GM18505 (cell line): ENCODE measurements at regions not wholly inside any gene's neighbourhood (a gene's known extent, or its start where the extent isn't known, plus 50 kb on each side); places are given as distances from the start of the nearest gene placed in this dataset.
"Not testable (repeated sequence)": the region's sequence is repeated elsewhere in the genome, so short reads cannot be mapped to it uniquely, and the experiment has no call there.

Experiments used
- ATAC-seq: cut with Tn5 transposase; IDR thresholded peaks from one replicate; pipeline ENCODE4 v1.9.1; 2021; ENCODE audit not compliant: unreplicated experiment
- POLR2A ChIP-seq: IDR thresholded peaks from 4 replicates; pipeline ENCODE4 v1.6.1; 2011; ENCODE audit warnings: borderline replicate concordance; ENCODE audit not compliant: insufficient read depth, insufficient read length; ENCODE audit errors: extremely low read depth

GRCh38 chr6:47416396-47417345, 60.9 kb upstream of the CD2AP start:
- no peak for TF ChIP-seq POLR2A
- ATAC-seq: no peak

GRCh38 chr6:47419621-47420020, 58.0 kb upstream of the CD2AP start:
- no peak for TF ChIP-seq POLR2A
- ATAC-seq: no peak

GRCh38 chr6:47420394-47421371, 56.9 kb upstream of the CD2AP start:
- no peak for TF ChIP-seq POLR2A
- ATAC-seq: no peak

- TF ChIP-seq POLR2A: no peak
- ATAC-seq: no peak
Measured at GRCh38 chr6:47423079-47423478, 54.5 kb upstream of the CD2AP start.

GRCh38 chr6:47424436-47424836, 53.2 kb upstream of the CD2AP start:
- no peak for TF ChIP-seq POLR2A
- ATAC-seq: no peak

GRCh38 chr6:47425724-47426123, 51.9 kb upstream of the CD2AP start:
- ATAC-seq: not testable (repeated sequence)

- ATAC-seq: no peak
Measured at GRCh38 chr6:47426524-47427302, 50.9 kb upstream of the CD2AP start.

GRCh38 chr6:47427680-47428079, 49.9 kb upstream of the CD2AP start:
- TF ChIP-seq POLR2A: no peak
- no peak for ATAC-seq

More at GRCh38 chr6:47426524-47427302, 50.9 kb upstream of the CD2AP start:
- no peak for TF ChIP-seq POLR2A
